GM12892 (cell line): ENCODE measurements at regions not wholly inside any gene's neighbourhood (a gene's known extent, or its start where the extent isn't known, plus 50 kb on each side); places are given as distances from the start of the nearest gene placed in this dataset.

Experiments
- POLR2A ChIP-seq: IDR thresholded peaks from 2 replicates; pipeline ENCODE4 v1.6.1; 2011; ENCODE audit warnings: low read depth, low read length, control low read depth
- POLR2AphosphoS5 ChIP-seq: IDR thresholded peaks from 2 replicates; pipeline ENCODE4 v1.6.1; 2011; ENCODE audit warnings: low read depth, low read length, control low read depth
- TAF1 ChIP-seq: IDR thresholded peaks from 2 replicates; pipeline ENCODE4 v1.6.1; 2011; ENCODE audit warnings: low read depth, mild to moderate bottlenecking, control low read depth, low read length, borderline replicate concordance

- TF ChIP-seq TAF1 (no peak), POLR2A (no peak), POLR2AphosphoS5 (no peak)
These were observed 215.3 kb upstream of the PTGFR start for GRCh38 chr1:78275456-78275855.
